ENCODE measurements at regions not wholly inside any gene's neighbourhood (a gene's known extent, or its start where the extent isn't known, plus 50 kb on each side); places are given as distances from the start of the nearest gene placed in this dataset.

GRCh38 chr1:29447368-29447767 lies 211.0 kb downstream of the PTPRU start:
- Histone ChIP-seq H3K4me3 (ENCODE audit: low read depth in 1 of 3, low read length in 3 of 3) (no peak overlapping the region), H3K9ac (ENCODE audit: low read depth in 1 of 2, low read length in 2 of 2) (no peak overlapping the region), H3K27ac (ENCODE audit: low read depth in 1 of 2, low read length in 2 of 2) (no peak overlapping the region), H3K4me1 (ENCODE audit: control insufficient read depth in 4 of 4, insufficient read depth in 4 of 4, low read length in 3 of 4) (peaks cover 0 to 7% (median 4%) of the 10 kb centered on the region in 4 donors), H3K9me3 (ENCODE audit: control insufficient read depth in 4 of 4, low read length in 3 of 4) (no peaks in the 10 kb centered on the region), H3K27me3 (ENCODE audit: control insufficient read depth in 4 of 4, insufficient read depth in 4 of 4, low read length in 3 of 4) (peaks cover 0 to 3% (median 0%) of the 10 kb centered on the region in 4 donors), H3K36me3 (ENCODE audit: control insufficient read depth in 4 of 4, insufficient read depth in 3 of 4, low read depth in 1 of 4, low read length in 3 of 4) (no peaks in the 10 kb centered on the region)
- 92% methylated on average over 3 of the region's 3 CpGs for WGBS
- no peak for TF ChIP-seq NR2F2 (IDR thresholded peaks at IDR 0.05)
- no peak for TF ChIP-seq ZBTB33 (IDR thresholded peaks at IDR 0.05)
- no peak for TF ChIP-seq HNF4G (IDR thresholded peaks at IDR 0.05)
- no peak for TF ChIP-seq MAX (IDR thresholded peaks at IDR 0.05)
- no peak for DNase-seq (ENCODE audit: low spot score)

GRCh38 chr1:29444782-29445729 lies 208.7 kb downstream of the PTPRU start:
- Histone ChIP-seq H3K27me3 (ENCODE audit: control insufficient read depth in 4 of 4, insufficient read depth in 4 of 4, low read length in 3 of 4) (peaks cover 0 to 3% (median 0%) of the 10 kb centered on the region in 4 donors), H3K4me1 (ENCODE audit: control insufficient read depth in 4 of 4, insufficient read depth in 4 of 4, low read length in 3 of 4) (peaks cover 0 to 7% (median 4%) of the 10 kb centered on the region in 4 donors), H3K27ac (ENCODE audit: low read depth in 1 of 2, low read length in 2 of 2) (no peak overlapping the region), H3K4me3 (ENCODE audit: low read depth in 1 of 3, low read length in 3 of 3) (no peak overlapping the region), H3K36me3 (ENCODE audit: control insufficient read depth in 4 of 4, insufficient read depth in 3 of 4, low read depth in 1 of 4, low read length in 3 of 4) (no peaks in the 10 kb centered on the region), H3K9me3 (ENCODE audit: control insufficient read depth in 4 of 4, low read length in 3 of 4) (no peaks in the 10 kb centered on the region), H3K9ac (ENCODE audit: low read depth in 1 of 2, low read length in 2 of 2) (no peak overlapping the region)
- 66% methylated on average over 13 of the region's 13 CpGs for WGBS
- TF ChIP-seq ATF3 (IDR thresholded peaks at IDR 0.05), result no peak
- TF ChIP-seq NR2F2 (IDR thresholded peaks at IDR 0.05), result no peak
- TF ChIP-seq ZBTB33 (IDR thresholded peaks at IDR 0.05), result no peak
- TF ChIP-seq FOXA2 (IDR thresholded peaks at IDR 0.05), result no peak
- no peak for TF ChIP-seq HNF4A (conservative IDR thresholded peaks at IDR 0.05)
- TF ChIP-seq HNF4G (IDR thresholded peaks at IDR 0.05), result no peak
- TF ChIP-seq YY1 (IDR thresholded peaks at IDR 0.05), result no peak
- TF ChIP-seq JUND (IDR thresholded peaks at IDR 0.05), result no peak
- no peak for TF ChIP-seq MAX (IDR thresholded peaks at IDR 0.05)
- no peak for TF ChIP-seq SP1 (IDR thresholded peaks at IDR 0.05)
- no peak for TF ChIP-seq GABPA (IDR thresholded peaks at IDR 0.05 in 1 of 2, conservative IDR thresholded peaks at IDR 0.05 in 1 of 2)
- no peak for TF ChIP-seq TAF1 (conservative IDR thresholded peaks at IDR 0.05)
- TF ChIP-seq RXRA (IDR thresholded peaks at IDR 0.05), result no peak
- peak; percentile 19 for DNase-seq (ENCODE audit: low spot score)
